T-helper 2 cell (primary cell): ENCODE measurements at regions not wholly inside any gene's neighbourhood (a gene's known extent, or its start where the extent isn't known, plus 50 kb on each side); places are given as distances from the start of the nearest gene placed in this dataset.
A peak's percentile ranks its signal among the peaks of the same experiment; 100 is the strongest.
"Not testable (repeated sequence)": the region's sequence is repeated elsewhere in the genome, so short reads cannot be mapped to it uniquely, and the experiment has no call there.

Source experiments
- DNase-seq, 5 experiments: peaks; one replicate each; pipeline versions ENCODE4 v3.0.0 to v3.0.0-alpha.2; 2012 to 2022

- DNase-seq: peak in 1 of 5 experiments; percentile 3
Measured at GRCh38 chr12:88884600-88884999, 304.3 kb upstream of the KITLG start.

- DNase-seq: no peak
Measured at GRCh38 chr12:88882662-88883061, 302.4 kb upstream of the KITLG start.

- DNase-seq: no peak
Measured at GRCh38 chr12:88880051-88880450, 299.8 kb upstream of the KITLG start.

- DNase-seq: no peak
Measured at GRCh38 chr12:88878295-88878694, 298.0 kb upstream of the KITLG start.

GRCh38 chr12:88876857-88877256 is 296.6 kb upstream of the KITLG start:
- DNase-seq: no peak

- no peak for DNase-seq
Measured at GRCh38 chr12:88870000-88870737, 289.9 kb upstream of the KITLG start.

GRCh38 chr12:88868050-88868449 is 287.8 kb upstream of the KITLG start:
- no peak for DNase-seq

- no peak for DNase-seq
Measured at GRCh38 chr12:88867510-88867909, 287.2 kb upstream of the KITLG start.

GRCh38 chr12:88866881-88867280 is 286.6 kb upstream of the KITLG start:
- no peak for DNase-seq

GRCh38 chr12:88865537-88865936 is 285.3 kb upstream of the KITLG start:
- no peak for DNase-seq

- no peak for DNase-seq
Measured at GRCh38 chr12:88860851-88861250, 280.6 kb upstream of the KITLG start.

GRCh38 chr12:88856201-88856600 is 275.9 kb upstream of the KITLG start:
- no peak for DNase-seq

GRCh38 chr12:88855301-88855700 is 275.0 kb upstream of the KITLG start:
- no peak for DNase-seq

GRCh38 chr12:88854260-88854659 is 274.0 kb upstream of the KITLG start:
- DNase-seq: no peak

- DNase-seq: not testable (repeated sequence)
Measured at GRCh38 chr12:88847246-88847645, 267.0 kb upstream of the KITLG start.

- DNase-seq: no peak
Measured at GRCh38 chr12:88844426-88844825, 264.2 kb upstream of the KITLG start.

GRCh38 chr12:88842314-88842713 is 262.0 kb upstream of the KITLG start:
- no peak for DNase-seq

GRCh38 chr12:88839486-88839885 is 259.2 kb upstream of the KITLG start:
- no peak for DNase-seq

- no peak for DNase-seq
Measured at GRCh38 chr12:88836156-88836555, 255.9 kb upstream of the KITLG start.

- no peak for DNase-seq
Measured at GRCh38 chr12:88834226-88834625, 254.0 kb upstream of the KITLG start.

GRCh38 chr12:88833641-88834116 is 253.4 kb upstream of the KITLG start:
- DNase-seq: no peak

GRCh38 chr12:88828537-88828936 is 248.3 kb upstream of the KITLG start:
- DNase-seq: not testable (repeated sequence)

GRCh38 chr12:88820012-88820411 is 239.7 kb upstream of the KITLG start:
- DNase-seq: no peak

GRCh38 chr12:88816201-88816600 is 235.9 kb upstream of the KITLG start:
- no peak for DNase-seq

GRCh38 chr12:88814779-88815178 is 234.5 kb upstream of the KITLG start:
- DNase-seq: no peak
